ENCODE measurements at regions not wholly inside any gene's neighbourhood (a gene's known extent, or its start where the extent isn't known, plus 50 kb on each side); places are given as distances from the start of the nearest gene placed in this dataset.

- Mint-ChIP-seq H3K36me3 (ENCODE audit: low read depth) (no peaks in the 10 kb centered on the region), H3K27me3 (ENCODE audit: low read depth, poor library complexity) (peaks cover 23% of the 10 kb centered on the region), H3K27ac (no peak overlapping the region), H3K4me1 (peaks cover 51% of the 10 kb centered on the region), H3K4me3 (peak overlapping the region; percentile 87), H3K9me3 (no peaks in the 10 kb centered on the region)
- DNase-seq: peak; percentile 30
- no peak for TF ChIP-seq CTCF (IDR thresholded peaks at IDR 0.05)
These were observed 219.3 kb upstream of the PRICKLE2 start for GRCh38 chr3:64444490-64445108.

GRCh38 chr3:64443546-64444381, 218.5 kb upstream of the PRICKLE2 start:
- peaks cover 58% of the 10 kb centered on the region for H3K4me1 Mint-ChIP-seq
- H3K9me3 Mint-ChIP-seq: no peaks in the 10 kb centered on the region
- peak; percentile 25 for DNase-seq
- no peak for TF ChIP-seq CTCF (IDR thresholded peaks at IDR 0.05)
- H3K4me3 Mint-ChIP-seq: peak overlapping the region; percentile 87
- H3K36me3 Mint-ChIP-seq (ENCODE audit: low read depth): no peaks in the 10 kb centered on the region
- no peak overlapping the region for H3K27ac Mint-ChIP-seq
- H3K27me3 Mint-ChIP-seq (ENCODE audit: low read depth, poor library complexity): peaks cover 20% of the 10 kb centered on the region

GRCh38 chr3:64441861-64442260, 216.6 kb upstream of the PRICKLE2 start:
- no peak overlapping the region for H3K4me3 Mint-ChIP-seq

GRCh38 chr3:64440498-64440897, 215.2 kb upstream of the PRICKLE2 start:
- Mint-ChIP-seq H3K4me1 (peaks cover 77% of the 10 kb centered on the region), H3K36me3 (ENCODE audit: low read depth) (peaks cover 15% of the 10 kb centered on the region), H3K27ac (no peak overlapping the region), H3K9me3 (peaks cover 15% of the 10 kb centered on the region), H3K4me3 (no peak overlapping the region), H3K27me3 (ENCODE audit: low read depth, poor library complexity) (peaks cover 3% of the 10 kb centered on the region)
- DNase-seq: no peak
- no peak for TF ChIP-seq CTCF (IDR thresholded peaks at IDR 0.05)

More at GRCh38 chr3:64441861-64442260, 216.6 kb upstream of the PRICKLE2 start:
- Mint-ChIP-seq H3K4me1 (peaks cover 73% of the 10 kb centered on the region), H3K27me3 (ENCODE audit: low read depth, poor library complexity) (peaks cover 5% of the 10 kb centered on the region), H3K9me3 (peaks cover 4% of the 10 kb centered on the region), H3K36me3 (ENCODE audit: low read depth) (peaks cover 4% of the 10 kb centered on the region), H3K27ac (peak overlapping the region; percentile 50)
- DNase-seq: no peak
- no peak for TF ChIP-seq CTCF (IDR thresholded peaks at IDR 0.05)

- H3K4me3 Mint-ChIP-seq: no peak overlapping the region
- H3K9me3 Mint-ChIP-seq: peaks cover 32% of the 10 kb centered on the region
- no peaks in the 10 kb centered on the region for H3K27me3 Mint-ChIP-seq (ENCODE audit: low read depth, poor library complexity)
- H3K27ac Mint-ChIP-seq: no peak overlapping the region
- DNase-seq: peak; percentile 11
- TF ChIP-seq CTCF (IDR thresholded peaks at IDR 0.05): no peak
- peaks cover 68% of the 10 kb centered on the region for H3K4me1 Mint-ChIP-seq
- peaks cover 30% of the 10 kb centered on the region for H3K36me3 Mint-ChIP-seq (ENCODE audit: low read depth)
These were observed 213.5 kb upstream of the PRICKLE2 start for GRCh38 chr3:64438812-64439211.
